GM19455 (cell line): ENCODE measurements at regions not wholly inside any gene's neighbourhood (a gene's known extent, or its start where the extent isn't known, plus 50 kb on each side); places are given as distances from the start of the nearest gene placed in this dataset.
A peak's percentile ranks its signal among the peaks of the same experiment; 100 is the strongest.
"Not testable (repeated sequence)": the region's sequence is repeated elsewhere in the genome, so short reads cannot be mapped to it uniquely, and the experiment has no call there.

Source experiments
- ATAC-seq: cut with Tn5 transposase; IDR thresholded peaks from one replicate; pipeline ENCODE4 v1.9.1; 2021; ENCODE audit not compliant: unreplicated experiment

DNA sequence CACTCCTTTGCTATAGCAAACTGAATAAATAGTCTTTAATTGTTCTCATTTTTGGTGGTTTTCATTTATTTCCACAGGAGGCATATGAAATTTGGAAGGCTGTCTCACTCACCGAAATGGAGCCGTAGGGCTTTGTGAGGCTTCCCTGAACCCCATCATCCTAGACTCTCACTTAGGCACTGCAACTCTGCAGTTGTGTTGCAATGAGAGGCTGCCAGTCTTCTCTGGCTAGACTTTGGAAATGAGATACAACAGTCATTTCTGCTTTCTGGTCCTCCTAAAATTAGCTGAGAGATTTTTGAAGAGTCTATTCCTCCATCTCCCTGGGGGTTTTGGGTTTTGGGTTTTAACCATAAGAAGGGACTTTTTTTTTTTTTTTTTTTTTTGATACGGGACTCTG lies 146.5 kb downstream of the SH3BGRL start:
- no peak for ATAC-seq

GRCh38 chrX:81354954-81355353 lies 153.1 kb downstream of the SH3BGRL start:
- no peak for ATAC-seq

DNA sequence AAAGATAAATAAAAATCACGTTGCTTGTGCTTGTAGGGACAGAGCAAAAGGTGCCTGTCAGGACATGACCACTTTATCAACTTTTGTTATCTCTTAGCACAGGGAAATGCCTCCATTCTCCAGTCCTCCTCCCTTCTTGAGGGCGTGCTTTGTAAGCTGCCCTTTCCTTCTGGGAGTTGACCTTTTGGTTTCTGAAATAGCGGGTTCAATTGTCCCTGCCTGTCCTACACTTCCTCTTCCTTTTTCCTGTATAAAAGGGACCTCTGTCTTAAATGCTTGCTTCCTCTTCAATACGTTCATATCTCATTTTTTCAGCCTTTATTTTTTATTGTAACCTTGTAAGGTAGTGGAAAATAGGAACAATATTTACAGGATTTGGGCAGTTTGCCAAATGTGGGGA lies 153.5 kb downstream of the SH3BGRL start:
- ATAC-seq: no peak

- no peak for ATAC-seq
These were observed 165.4 kb downstream of the SH3BGRL start for GRCh38 chrX:81367291-81367690.

GRCh38 chrX:81377329-81377728 lies 175.4 kb downstream of the SH3BGRL start:
- no peak for ATAC-seq

DNA sequence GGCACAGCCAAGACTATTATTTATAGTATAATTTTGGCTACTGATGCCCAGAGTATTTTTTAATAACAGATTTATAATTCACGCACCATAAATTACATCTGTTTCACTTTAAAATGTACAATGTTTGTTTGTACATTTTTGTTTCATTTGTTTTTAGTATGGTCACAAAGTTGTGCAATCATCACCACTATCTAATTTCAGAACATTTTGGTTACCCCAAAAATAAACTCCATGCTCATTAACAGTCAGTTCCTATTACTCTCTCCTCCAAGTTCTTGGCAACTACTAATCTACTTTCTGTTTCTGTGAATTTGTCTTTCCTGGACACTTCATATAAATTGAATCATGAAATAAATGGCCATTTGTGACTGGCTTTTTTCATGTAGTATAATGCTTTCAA lies 176.7 kb downstream of the SH3BGRL start:
- ATAC-seq: no peak

DNA sequence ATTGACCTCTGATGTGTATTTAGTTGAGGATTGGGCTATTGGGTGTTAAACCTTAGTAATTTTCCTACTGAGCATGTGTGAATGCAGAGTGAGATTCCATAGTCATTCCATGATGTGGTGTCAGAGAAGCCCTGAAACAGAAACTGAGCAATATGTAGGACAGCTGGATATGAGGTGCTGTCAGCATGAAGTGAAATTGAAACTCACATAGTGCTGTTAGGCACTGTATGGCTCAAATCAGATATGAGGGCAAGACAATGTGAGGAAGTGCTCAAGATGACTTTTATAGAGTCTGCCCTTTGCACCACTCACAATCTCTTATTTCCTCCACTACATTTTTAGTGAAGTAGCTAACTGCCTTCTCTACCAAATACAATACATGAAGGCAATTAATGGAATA lies 188.3 kb downstream of the SH3BGRL start:
- ATAC-seq: peak; percentile 69

DNA sequence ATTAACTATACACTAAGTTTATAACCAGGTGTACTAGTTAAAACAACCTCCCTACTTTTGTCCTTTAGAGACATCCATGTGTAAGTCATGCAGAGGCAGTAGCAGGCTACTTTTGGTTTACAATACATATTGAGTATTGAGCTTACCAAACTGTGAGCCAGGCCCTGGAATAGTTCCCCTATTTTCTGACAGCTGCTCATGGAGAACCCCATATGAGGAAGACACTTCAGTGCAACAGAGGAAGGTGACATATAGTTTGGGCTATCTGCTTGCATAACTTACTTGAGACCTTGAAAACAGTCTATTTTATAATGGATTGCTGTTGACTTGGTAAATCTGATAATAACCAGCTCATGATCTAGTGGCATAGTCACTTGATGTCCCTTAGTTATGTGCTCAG lies 190.5 kb downstream of the SH3BGRL start:
- ATAC-seq: no peak

DNA sequence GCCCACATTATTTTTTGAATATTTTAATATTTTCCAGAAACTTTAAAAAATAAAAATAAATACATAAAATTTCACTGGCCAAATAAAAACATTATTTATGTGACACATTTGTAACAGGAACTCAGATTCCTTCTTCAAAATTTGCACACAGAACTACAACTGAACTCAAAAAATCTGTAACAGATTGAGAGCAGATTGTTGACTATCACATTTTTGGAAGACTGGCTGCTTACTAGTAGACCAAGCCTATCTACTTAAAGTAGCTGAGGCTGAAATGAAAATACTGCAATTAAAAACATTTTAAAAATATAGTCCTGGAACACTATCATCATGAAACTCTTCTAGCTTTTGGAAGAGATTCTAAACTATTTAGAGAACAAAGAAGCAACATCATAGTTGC lies 203.9 kb downstream of the SH3BGRL start:
- no peak for ATAC-seq

GRCh38 chrX:81411517-81411916 lies 209.6 kb downstream of the SH3BGRL start:
- no peak for ATAC-seq

- no peak for ATAC-seq
These were observed 210.5 kb downstream of the SH3BGRL start for GRCh38 chrX:81412428-81412827.

DNA sequence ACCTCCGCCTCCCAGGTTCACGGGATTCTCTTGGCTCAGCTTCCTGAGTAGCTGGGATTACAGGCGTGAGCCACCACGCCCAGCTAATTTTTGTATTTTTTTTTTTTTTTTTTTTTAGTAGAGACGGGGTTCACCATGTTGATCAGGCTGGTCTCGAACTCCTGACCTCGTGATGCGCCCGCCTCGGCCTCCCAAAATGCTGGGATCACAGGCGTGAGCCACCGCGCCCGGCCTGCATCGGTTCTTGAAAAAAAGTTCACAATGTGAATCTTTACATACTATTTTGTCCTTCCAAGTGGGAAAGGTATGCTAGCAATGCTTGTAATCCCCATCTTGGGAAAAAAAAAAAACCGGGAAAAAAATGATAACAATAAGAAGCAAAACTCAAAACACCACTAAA lies 211.0 kb downstream of the SH3BGRL start:
- ATAC-seq: not testable (repeated sequence)

DNA sequence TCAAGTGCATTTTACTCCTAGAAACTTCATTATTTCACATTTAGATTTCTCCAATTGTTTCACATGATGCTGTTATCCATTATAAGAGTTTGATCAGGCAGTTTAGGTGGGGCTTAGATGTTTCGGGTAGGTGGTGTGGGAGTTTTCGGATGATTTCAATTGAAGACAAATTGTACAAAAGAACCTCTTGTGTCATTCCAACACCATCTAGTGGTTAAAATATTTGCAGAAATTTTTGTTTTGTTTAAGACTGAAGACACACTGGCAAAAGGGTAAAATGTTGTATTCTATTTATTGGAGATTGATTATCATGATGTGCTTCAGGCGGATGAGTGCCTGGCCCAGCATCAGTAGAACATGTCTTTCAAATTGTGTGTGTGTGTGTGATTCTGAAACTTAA lies 212.7 kb downstream of the SH3BGRL start:
- no peak for ATAC-seq
